H9 (cell line): ENCODE measurements at regions not wholly inside any gene's neighbourhood (a gene's known extent, or its start where the extent isn't known, plus 50 kb on each side); places are given as distances from the start of the nearest gene placed in this dataset.

Experiments
- DNase-seq: peaks from one replicate; pipeline ENCODE4 v3.0.0-alpha.2; 2017
- H2AFZ ChIP-seq: one replicate; pipeline ENCODE4 v1.6.1; 2013; ENCODE audit warnings: mild to moderate bottlenecking, low read length, control low read depth, moderate library complexity
- H2AK5ac ChIP-seq: 2 replicates; pipeline ENCODE4 v1.6.1; 2013; ENCODE audit warnings: low read length, control low read depth, mixed read lengths; ENCODE audit not compliant: insufficient read length
- H2BK120ac ChIP-seq: one replicate; pipeline ENCODE4 v1.6.1; 2013; ENCODE audit warnings: low read depth, mild to moderate bottlenecking, low read length, control low read depth, inconsistent platforms; ENCODE audit not compliant: poor library complexity, severe bottlenecking
- H2BK12ac ChIP-seq: 2 replicates; pipeline ENCODE4 v1.6.1; 2013; ENCODE audit warnings: low read length, control low read depth, mixed read lengths, low read depth; ENCODE audit not compliant: insufficient read length
- H2BK15ac ChIP-seq: 2 replicates; pipeline ENCODE4 v1.6.1; 2013; ENCODE audit warnings: low read depth, low read length, control low read depth
- H2BK20ac ChIP-seq: one replicate; pipeline ENCODE4 v1.6.1; 2013; ENCODE audit warnings: low read depth, mild to moderate bottlenecking, low read length, control low read depth, inconsistent platforms; ENCODE audit not compliant: poor library complexity, severe bottlenecking
- H2BK5ac ChIP-seq: 2 replicates; pipeline ENCODE4 v1.6.1; 2013; ENCODE audit warnings: low read length, control low read depth, mixed read lengths; ENCODE audit not compliant: insufficient read length
- H3K14ac ChIP-seq: 2 replicates; pipeline ENCODE4 v1.6.1; 2013; ENCODE audit warnings: low read length, control low read depth; ENCODE audit not compliant: insufficient read depth
- H3K18ac ChIP-seq: 2 replicates; pipeline ENCODE4 v1.6.1; 2013; ENCODE audit warnings: low read depth, mild to moderate bottlenecking, mixed read lengths, low read length, control low read depth; ENCODE audit not compliant: insufficient read length
- H3K23ac ChIP-seq: 2 replicates; pipeline ENCODE4 v1.6.1; 2013; ENCODE audit warnings: low read length, control low read depth, mixed read lengths, low read depth; ENCODE audit not compliant: insufficient read length
- H3K23me2 ChIP-seq: 2 replicates; pipeline ENCODE4 v1.6.1; 2013; ENCODE audit warnings: low read depth, mild to moderate bottlenecking, mixed read lengths, low read length, control low read depth; ENCODE audit not compliant: insufficient read length, poor library complexity, severe bottlenecking
- H3K27ac ChIP-seq: 2 replicates; pipeline ENCODE4 v1.5.1; 2013; ENCODE audit warnings: low read length, control low read depth, mixed read lengths, low read depth; ENCODE audit not compliant: insufficient read length
- H3K27me3 ChIP-seq: 2 replicates; pipeline ENCODE4 v1.6.1; 2013; ENCODE audit warnings: low read length, control low read depth, inconsistent platforms; ENCODE audit not compliant: insufficient read depth
- H3K4ac ChIP-seq: 2 replicates; pipeline ENCODE4 v1.6.1; 2013; ENCODE audit warnings: low read depth, mild to moderate bottlenecking, control low read depth, inconsistent platforms, low read length, moderate library complexity
- H3K4me1 ChIP-seq: 2 replicates; pipeline ENCODE4 v1.6.1; 2013; ENCODE audit warnings: low read length, control low read depth, inconsistent platforms; ENCODE audit not compliant: insufficient read depth
- H3K4me2 ChIP-seq: 2 replicates; pipeline ENCODE4 v1.6.1; 2013; ENCODE audit warnings: low read length, control low read depth, mixed read lengths; ENCODE audit not compliant: insufficient read length, insufficient read depth
- H3K56ac ChIP-seq: 2 replicates; pipeline ENCODE4 v1.6.1; 2013; ENCODE audit warnings: low read depth, mild to moderate bottlenecking, mixed read lengths, low read length, control low read depth; ENCODE audit not compliant: insufficient read length
- H3K79me1 ChIP-seq: 2 replicates; pipeline ENCODE4 v1.6.1; 2013; ENCODE audit warnings: low read depth, mild to moderate bottlenecking, moderate library complexity, low read length, control low read depth, inconsistent platforms; ENCODE audit not compliant: insufficient read depth, poor library complexity, severe bottlenecking
- H3K79me2 ChIP-seq: 2 replicates; pipeline ENCODE4 v1.6.1; 2013; ENCODE audit warnings: low read length, control low read depth, inconsistent platforms; ENCODE audit not compliant: insufficient read depth
- H3K9ac ChIP-seq: 2 replicates; pipeline ENCODE4 v1.6.1; 2013; ENCODE audit warnings: low read length, control low read depth, mixed read lengths; ENCODE audit not compliant: insufficient read length; ENCODE audit errors: extremely low read depth
- H3K9me3 ChIP-seq: one replicate; pipeline ENCODE4 v1.6.1; 2013; ENCODE audit warnings: low read depth, low read length, inconsistent platforms; ENCODE audit not compliant: control insufficient read depth
- H3T11ph ChIP-seq: one replicate; pipeline ENCODE4 v1.6.1; 2013; ENCODE audit warnings: mild to moderate bottlenecking, low read length, control low read depth, inconsistent platforms
- H4K20me1 ChIP-seq: one replicate; pipeline ENCODE4 v1.6.1; 2013; ENCODE audit not compliant: control insufficient read depth, insufficient read length, insufficient read depth
- H4K5ac ChIP-seq: 2 replicates; pipeline ENCODE4 v1.6.1; 2013; ENCODE audit warnings: low read depth, mild to moderate bottlenecking, mixed read lengths, low read length, control low read depth; ENCODE audit not compliant: insufficient read length
- H4K8ac ChIP-seq: replicated peaks from 2 replicates; pipeline ENCODE4 v1.6.1; 2013; ENCODE audit warnings: low read length, control low read depth, mixed read lengths, low read depth; ENCODE audit not compliant: insufficient read length
- H4K91ac ChIP-seq: 2 replicates; pipeline ENCODE4 v1.6.1; 2013; ENCODE audit warnings: low read depth, mild to moderate bottlenecking, moderate library complexity, mixed read lengths, low read length, control low read depth; ENCODE audit not compliant: insufficient read length
- H3K27ac Mint-ChIP-seq, 3 experiments: 2 replicates in 2 of 3; 3 replicates in 1 of 3; pipeline ENCODE4 v1.8.0; 2020 to 2021; ENCODE audit warnings: mixed read lengths in 3 of 3, mild to moderate bottlenecking in 1 of 3, moderate library complexity in 1 of 3
- H3K27me3 Mint-ChIP-seq: 2 replicates; pipeline ENCODE4 v1.8.0; 2021; ENCODE audit warnings: low read depth, mild to moderate bottlenecking, moderate library complexity, mixed read lengths
- H3K36me3 Mint-ChIP-seq, 3 experiments: 2 replicates in 2 of 3; 3 replicates in 1 of 3; pipeline ENCODE4 v1.8.0; 2020 to 2021; ENCODE audit warnings: low read depth in 3 of 3, mixed read lengths in 3 of 3; ENCODE audit not compliant: insufficient read depth in 1 of 3
- H3K4me1 Mint-ChIP-seq, 2 experiments: 2 replicates each; pipeline ENCODE4 v1.8.0; 2020; ENCODE audit warnings: mixed read lengths in 2 of 2
- H3K4me3 Mint-ChIP-seq, 2 experiments: 2 replicates in 1 of 2; 3 replicates in 1 of 2; pipeline ENCODE4 v1.8.0; 2020 to 2021; ENCODE audit warnings: mild to moderate bottlenecking in 2 of 2, mixed read lengths in 2 of 2, moderate library complexity in 1 of 2
- H3K9me3 Mint-ChIP-seq, 2 experiments: 2 replicates in 1 of 2; 3 replicates in 1 of 2; pipeline ENCODE4 v1.8.0; 2020; ENCODE audit warnings: mild to moderate bottlenecking in 2 of 2, mixed read lengths in 2 of 2, moderate library complexity in 1 of 2
- CTCF ChIP-seq: fragments of 200-600 bp; sonication (generic); conservative IDR thresholded peaks from 3 replicates; pipeline ENCODE4 v1.8.0; 2021; ENCODE audit warnings: antibody characterized with exemption, mild to moderate bottlenecking
- WGBS: extraction: QIAGEN DNeasy Blood & Tissue Kit; methylation state at CpG from one replicate; pipeline ENCODE4 v1.1.7; 2013; ENCODE audit warnings: missing lambda C conversion rate, low lambda C conversion rate, mixed read lengths; ENCODE audit not compliant: insufficient read length; ENCODE audit errors: extremely low coverage; 5-methylcytosine and 5-hydroxymethylcytosine counted together

- Mint-ChIP-seq H3K9me3 (no peaks in the 10 kb centered on the region), H3K4me3 (no peak overlapping the region), H3K27me3 (peaks cover 2% of the 10 kb centered on the region), H3K4me1 (peaks cover 16 to 21% of the 10 kb centered on the region in 2 experiments), H3K36me3 (no peaks in the 10 kb centered on the region), H3K27ac (no peak overlapping the region)
- Histone ChIP-seq H3K9ac (no peak overlapping the region), H3T11ph (no peak overlapping the region), H3K23me2 (no peaks in the 10 kb centered on the region), H3K4me1 (no peaks in the 10 kb centered on the region), H3K14ac (no peak overlapping the region), H4K91ac (no peak overlapping the region), H3K27ac (no peak overlapping the region), H3K4ac (no peak overlapping the region), H3K56ac (no peak overlapping the region), H2BK12ac (no peak overlapping the region), H2BK120ac (no peak overlapping the region), H3K18ac (no peak overlapping the region), H2BK5ac (no peak overlapping the region), H2BK20ac (no peak overlapping the region), H3K79me2 (no peaks in the 10 kb centered on the region), H3K23ac (no peak overlapping the region), H2BK15ac (no peak overlapping the region), H4K20me1 (no peaks in the 10 kb centered on the region), H4K8ac (no peak overlapping the region), H2AFZ (no peak overlapping the region), H3K9me3 (no peaks in the 10 kb centered on the region), H2AK5ac (no peak overlapping the region), H4K5ac (no peak overlapping the region), H3K4me2 (no peak overlapping the region), H3K27me3 (no peaks in the 10 kb centered on the region), H3K79me1 (no peaks in the 10 kb centered on the region)
- WGBS: no CpG with 5 or more reads among the region's 31 CpGs
- no peak for TF ChIP-seq CTCF
- DNase-seq: no peak
These were observed 183.3 kb upstream of the HDAC4 start for GRCh38 chr2:239583879-239584859.
